Epithelial cell of esophagus (primary cell): ENCODE measurements at regions not wholly inside any gene's neighbourhood (a gene's known extent, or its start where the extent isn't known, plus 50 kb on each side); places are given as distances from the start of the nearest gene placed in this dataset.
"Not testable (repeated sequence)": the region's sequence is repeated elsewhere in the genome, so short reads cannot be mapped to it uniquely, and the experiment has no call there.

ENCODE experiments used
- DNase-seq: peaks from one replicate; pipeline ENCODE4 v3.0.0; 2010; ENCODE audit warnings: low read depth
- H3K4me3 ChIP-seq: 2 replicates; pipeline ENCODE4 v1.5.1; 2011; ENCODE audit warnings: mild to moderate bottlenecking, low read length, control low read depth
- CTCF ChIP-seq: IDR thresholded peaks from 2 replicates; pipeline ENCODE4 v1.5.1; 2011; ENCODE audit warnings: low read depth, mild to moderate bottlenecking, low read length, control low read depth, inconsistent platforms; ENCODE audit not compliant: insufficient read depth; ENCODE audit errors: missing control alignments

DNA sequence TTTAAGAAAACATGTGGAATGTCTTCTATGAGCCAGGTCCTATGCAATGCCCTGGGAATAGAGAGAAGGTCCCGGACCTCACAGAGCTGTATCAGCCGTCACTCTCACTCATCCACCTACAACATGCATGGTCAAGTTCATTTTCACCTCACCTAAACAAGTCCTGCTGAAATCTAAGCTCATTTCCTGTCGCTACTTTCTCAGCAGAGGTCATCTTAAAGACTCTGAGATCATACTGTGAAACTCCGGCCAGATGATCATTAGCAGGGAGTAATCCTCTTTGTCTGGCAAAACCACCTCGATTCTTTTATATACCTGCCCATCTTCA, 66.2 kb upstream of the LYRM9 start:
- DNase-seq = peak; percentile 71
- H3K4me3 ChIP-seq = no peak overlapping the region
- no peak for TF ChIP-seq CTCF

DNA sequence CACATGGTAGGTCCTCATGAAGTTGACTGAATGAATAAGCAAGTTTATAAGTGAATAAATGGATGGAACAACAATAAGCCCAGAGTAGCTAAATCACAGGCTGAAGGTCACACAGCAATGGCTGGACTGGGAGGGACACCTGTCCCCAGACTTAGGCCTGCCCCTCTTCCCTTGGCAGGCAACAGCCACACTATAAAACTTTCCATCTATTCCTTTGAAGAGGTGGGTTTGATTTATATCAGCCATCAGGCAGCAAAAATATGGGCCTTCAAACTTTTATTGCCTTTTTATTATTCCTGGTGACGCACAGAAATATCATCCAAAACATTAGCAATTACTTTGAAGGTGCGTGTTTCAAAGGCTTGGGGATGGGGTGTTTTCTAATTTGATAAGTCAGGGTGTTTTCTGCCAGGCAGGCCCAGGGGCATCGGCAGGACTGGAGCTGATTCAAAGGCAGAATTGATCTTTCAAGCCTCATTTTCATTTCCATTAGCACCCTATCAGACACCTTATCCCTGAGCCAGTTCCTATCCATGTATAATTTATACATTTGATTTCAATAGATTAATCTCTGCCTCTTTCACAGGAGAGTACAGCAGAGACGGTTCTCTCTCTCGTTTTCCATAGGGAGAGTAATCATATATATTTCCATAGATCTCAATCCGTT, 67.2 kb upstream of the LYRM9 start:
- DNase-seq = no peak
- TF ChIP-seq CTCF = no peak
- no peak overlapping the region for H3K4me3 ChIP-seq

DNA sequence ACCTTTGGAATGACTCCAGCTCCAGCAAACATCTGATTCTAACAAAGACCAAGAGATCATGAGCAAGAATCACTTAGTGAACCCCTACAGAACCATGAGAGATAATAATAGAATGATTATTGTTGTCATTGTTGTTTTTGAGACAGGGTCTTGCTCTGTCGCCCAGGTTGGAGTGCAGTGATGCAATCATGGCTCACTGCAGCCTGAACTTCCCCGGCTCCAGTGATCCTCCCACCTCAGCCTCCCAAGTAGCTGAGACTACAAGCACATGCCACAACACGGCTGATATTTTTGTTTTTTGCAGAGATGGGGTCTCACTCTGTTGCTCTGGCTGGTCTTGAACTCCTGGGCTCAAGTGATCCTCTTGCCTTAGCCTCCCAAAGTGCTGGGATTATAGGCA, 69.4 kb upstream of the LYRM9 start:
- not testable (repeated sequence) for H3K4me3 ChIP-seq, DNase-seq

GRCh38 chr17:27965224-27965623, 72.1 kb upstream of the LYRM9 start:
- no peak for TF ChIP-seq CTCF
- DNase-seq = no peak
- H3K4me3 ChIP-seq = no peak overlapping the region

- no peak for TF ChIP-seq CTCF
- DNase-seq = no peak
- no peak overlapping the region for H3K4me3 ChIP-seq
Measured at GRCh38 chr17:27968206-27968732, 74.2 kb upstream of the NLK start.

DNA sequence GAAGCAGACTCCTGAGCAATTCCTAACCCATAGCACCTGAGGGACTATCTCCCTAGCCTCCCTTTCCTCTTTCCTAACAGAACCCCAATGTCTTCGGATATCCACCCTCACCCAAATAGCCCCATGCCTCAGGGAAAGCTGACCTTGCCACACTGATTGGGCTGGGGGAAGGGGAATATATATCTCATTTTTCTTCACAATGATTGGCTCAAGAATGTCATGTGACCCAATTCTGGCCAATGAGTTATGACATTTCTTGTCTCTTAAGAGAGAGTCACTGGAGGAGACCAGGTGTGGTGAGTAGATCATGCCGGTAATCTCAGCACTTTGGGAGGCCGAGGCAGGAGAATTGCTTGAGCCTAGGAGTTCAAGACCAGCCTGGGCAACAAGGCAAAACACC, 71.9 kb upstream of the NLK start:
- TF ChIP-seq CTCF = no peak
- DNase-seq = no peak
- H3K4me3 ChIP-seq = no peak overlapping the region

DNA sequence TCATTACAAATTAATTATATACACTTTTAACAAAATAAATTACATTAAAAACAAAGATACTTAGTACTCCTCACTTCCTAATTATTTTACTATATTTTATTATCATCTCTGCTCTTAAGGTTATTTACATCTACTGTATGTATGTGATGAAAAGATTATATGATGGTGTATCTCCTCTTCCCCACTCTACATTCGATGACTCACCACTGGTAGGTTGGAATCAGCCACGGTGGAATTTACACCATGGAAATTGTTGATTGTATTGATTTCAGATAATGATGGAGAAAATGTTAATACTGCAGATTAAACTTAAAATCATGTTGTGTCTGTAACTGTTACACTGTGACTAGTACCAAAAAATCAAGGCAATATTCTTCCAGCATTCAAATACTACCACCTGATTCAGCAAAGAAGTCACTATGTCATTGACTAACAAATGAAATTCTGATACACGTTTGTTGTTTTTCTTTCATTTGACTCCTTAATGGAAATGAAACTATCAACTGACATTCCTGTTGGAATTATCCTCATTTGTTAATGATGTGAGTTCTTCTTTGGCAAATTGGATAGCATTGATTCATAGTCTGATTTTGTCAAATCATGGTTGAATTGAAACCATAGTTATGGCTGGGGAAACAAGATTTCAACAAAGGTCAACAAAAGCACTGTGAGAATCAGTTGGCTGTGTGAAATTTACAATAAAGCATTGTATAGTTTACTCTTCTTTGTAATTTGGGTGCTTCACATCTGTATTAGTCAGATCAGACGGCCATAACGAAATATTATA, 69.0 kb upstream of the NLK start:
- TF ChIP-seq CTCF = no peak
- H3K4me3 ChIP-seq = no peak overlapping the region
- no peak for DNase-seq
